Keratinocyte (primary cell): ENCODE measurements at regions not wholly inside any gene's neighbourhood (a gene's known extent, or its start where the extent isn't known, plus 50 kb on each side); places are given as distances from the start of the nearest gene placed in this dataset.

Source experiments
- DNase-seq: peaks from one replicate; pipeline ENCODE4 v3.0.0-alpha.2; 2011; ENCODE audit warnings: low read depth, missing footprints, low spot score
- FAIRE-seq: peaks from 2 replicates; lab custom pipeline; 2011; peaks lifted over from hg19 to GRCh38; lab: Jason Lieb, UNC
- H2AFZ ChIP-seq: 2 replicates; pipeline ENCODE4 v1.6.0; 2012; ENCODE audit warnings: low read length, control low read depth, inconsistent platforms; ENCODE audit not compliant: control insufficient read depth
- H3K27ac ChIP-seq: 2 replicates; pipeline ENCODE4 v1.5.1; 2011; ENCODE audit warnings: low read length; ENCODE audit not compliant: control insufficient read depth, insufficient read depth
- H3K27me3 ChIP-seq: 3 replicates; pipeline ENCODE4 v1.6.0; 2011; ENCODE audit warnings: low read length; ENCODE audit not compliant: control insufficient read depth, insufficient read depth; ENCODE audit errors: extremely low read depth
- H3K36me3 ChIP-seq, 2 experiments: 2 replicates in 1 of 2; 3 replicates in 1 of 2; pipeline ENCODE4 v1.5.1; 2011; ENCODE audit warnings: low read length in 2 of 2, mild to moderate bottlenecking in 1 of 2; ENCODE audit not compliant: control insufficient read depth in 2 of 2, insufficient read depth in 2 of 2; ENCODE audit errors: extremely low read depth in 1 of 2
- H3K4me1 ChIP-seq: 3 replicates; pipeline ENCODE4 v1.5.1; 2011; ENCODE audit warnings: low read length; ENCODE audit not compliant: control insufficient read depth, insufficient read depth; ENCODE audit errors: extremely low read depth
- H3K4me2 ChIP-seq: 3 replicates; pipeline ENCODE4 v1.6.0; 2011; ENCODE audit warnings: low read depth, low read length; ENCODE audit not compliant: control insufficient read depth, insufficient read depth; ENCODE audit errors: extremely low read depth
- H3K4me3 ChIP-seq, 3 experiments: fragments of 200-600 bp in 1 of 3; sonication (generic) in 1 of 3; 2 replicates in 2 of 3; 3 replicates in 1 of 3; pipeline ENCODE4 v1.5.1; 2011 to 2016; ENCODE audit warnings: low read length in 3 of 3, mild to moderate bottlenecking in 3 of 3, control low read depth in 2 of 3, inconsistent platforms in 1 of 3, low read depth in 1 of 3, mixed read lengths in 1 of 3, mixed run types in 1 of 3, moderate library complexity in 1 of 3; ENCODE audit not compliant: control insufficient read depth in 2 of 3, insufficient read depth in 2 of 3; ENCODE audit errors: extremely low read depth in 1 of 3
- H3K79me2 ChIP-seq: 2 replicates; pipeline ENCODE4 v1.6.0; 2012; ENCODE audit warnings: low read length; ENCODE audit not compliant: control insufficient read depth, insufficient read depth
- H3K9ac ChIP-seq: 3 replicates; pipeline ENCODE4 v1.6.0; 2011; ENCODE audit warnings: low read length; ENCODE audit not compliant: control insufficient read depth, insufficient read depth; ENCODE audit errors: extremely low read depth
- H3K9me1 ChIP-seq: 3 replicates; pipeline ENCODE4 v1.6.0; 2011; ENCODE audit warnings: low read length; ENCODE audit not compliant: control insufficient read depth, insufficient read depth; ENCODE audit errors: extremely low read depth
- H3K9me3 ChIP-seq: 2 replicates; pipeline ENCODE4 v1.5.1; 2012; ENCODE audit warnings: low read depth, low read length; ENCODE audit not compliant: control insufficient read depth
- H4K20me1 ChIP-seq: 3 replicates; pipeline ENCODE4 v1.6.0; 2011; ENCODE audit warnings: low read length; ENCODE audit not compliant: control insufficient read depth, insufficient read depth; ENCODE audit errors: extremely low read depth
- CTCF ChIP-seq, 3 experiments: IDR thresholded peaks in 1 of 3; conservative IDR thresholded peaks in 1 of 3; optimal IDR thresholded peaks in 1 of 3; 2 replicates in 2 of 3; 3 replicates in 1 of 3; pipeline versions ENCODE3 to v1.5.1; 2011; ENCODE audit warnings: low read length in 3 of 3, mild to moderate bottlenecking in 3 of 3, moderate library complexity in 2 of 3, control low read depth in 1 of 3, inconsistent platforms in 1 of 3; ENCODE audit not compliant: insufficient read depth in 2 of 3; ENCODE audit errors: extremely low read depth in 1 of 3
- EZH2 ChIP-seq: IDR thresholded peaks from one replicate; pipeline ENCODE4 v1.6.1; 2012; ENCODE audit warnings: inconsistent platforms, mild to moderate bottlenecking, low read length, moderate library complexity
- dilution Hi-C: fragments of 300-500 bp; cut with MboI; formaldehyde crosslinking; loops from one replicate; pipeline ENCODE4 v1.7.0; 2020; ENCODE audit warnings: low sequenced_read_pairs; ENCODE audit not compliant: extremely low pct_ligation_motif_present

- Histone ChIP-seq H3K36me3 (no peaks in the 10 kb centered on the region), H3K4me1 (no peaks in the 10 kb centered on the region), H3K9ac (no peak overlapping the region), H3K4me2 (no peak overlapping the region), H3K27ac (no peak overlapping the region), H3K79me2 (no peaks in the 10 kb centered on the region), H3K27me3 (no peaks in the 10 kb centered on the region), H2AFZ (no peak overlapping the region), H4K20me1 (no peaks in the 10 kb centered on the region), H3K9me3 (no peaks in the 10 kb centered on the region), H3K4me3 (no peak overlapping the region), H3K9me1 (no peaks in the 10 kb centered on the region)
- DNase-seq (no peak), FAIRE-seq (no peak)
- TF ChIP-seq EZH2 (no peak), CTCF (optimal IDR thresholded peaks at IDR 0.05 in 1 of 3, IDR thresholded peaks at IDR 0.05 in 1 of 3, conservative IDR thresholded peaks at IDR 0.05 in 1 of 3; ENCODE audit: extremely low read depth in 1 of 3, insufficient read depth in 2 of 3, low read length in 3 of 3) (no peak)
- dilution Hi-C loops = no loop called here
These were observed 527.7 kb upstream of the SGCD start for GRCh38 chr5:155799308-155799707.

GRCh38 chr5:155807884-155808576 is 518.9 kb upstream of the SGCD start:
- no peak overlapping the region for H3K9ac ChIP-seq
- no peak overlapping the region for H3K4me3 ChIP-seq
- H3K79me2 ChIP-seq = no peaks in the 10 kb centered on the region
- FAIRE-seq = no peak
- TF ChIP-seq CTCF (optimal IDR thresholded peaks at IDR 0.05 in 1 of 3, IDR thresholded peaks at IDR 0.05 in 1 of 3, conservative IDR thresholded peaks at IDR 0.05 in 1 of 3; ENCODE audit: extremely low read depth in 1 of 3, insufficient read depth in 2 of 3, low read length in 3 of 3) (no peak), EZH2 (no peak)
- no peak overlapping the region for H2AFZ ChIP-seq
- H3K4me1 ChIP-seq = no peaks in the 10 kb centered on the region
- DNase-seq = no peak
- no peak overlapping the region for H3K27ac ChIP-seq
- dilution Hi-C loops = no loop called here
- H3K27me3 ChIP-seq = no peaks in the 10 kb centered on the region
- no peaks in the 10 kb centered on the region for H3K36me3 ChIP-seq
- no peaks in the 10 kb centered on the region for H3K9me1 ChIP-seq
- no peaks in the 10 kb centered on the region for H3K9me3 ChIP-seq
- no peak overlapping the region for H3K4me2 ChIP-seq
- no peaks in the 10 kb centered on the region for H4K20me1 ChIP-seq
